GM10266 (cell line): ENCODE measurements at regions not wholly inside any gene's neighbourhood (a gene's known extent, or its start where the extent isn't known, plus 50 kb on each side); places are given as distances from the start of the nearest gene placed in this dataset.

ENCODE experiments used
- DNase-seq: peaks from one replicate; pipeline ENCODE4 v3.0.0; 2012; ENCODE audit errors: extremely low spot score
- CTCF ChIP-seq: IDR thresholded peaks from 2 replicates; pipeline ENCODE4 v1.5.1; 2012; ENCODE audit warnings: mild to moderate bottlenecking, low read depth; ENCODE audit not compliant: control insufficient read depth, insufficient read depth; ENCODE audit errors: missing control alignments

- TF ChIP-seq CTCF = no peak
- DNase-seq = no peak
These were observed 402.4 kb upstream of the ZP4 start for GRCh38 chr1:238293075-238293474.

DNA sequence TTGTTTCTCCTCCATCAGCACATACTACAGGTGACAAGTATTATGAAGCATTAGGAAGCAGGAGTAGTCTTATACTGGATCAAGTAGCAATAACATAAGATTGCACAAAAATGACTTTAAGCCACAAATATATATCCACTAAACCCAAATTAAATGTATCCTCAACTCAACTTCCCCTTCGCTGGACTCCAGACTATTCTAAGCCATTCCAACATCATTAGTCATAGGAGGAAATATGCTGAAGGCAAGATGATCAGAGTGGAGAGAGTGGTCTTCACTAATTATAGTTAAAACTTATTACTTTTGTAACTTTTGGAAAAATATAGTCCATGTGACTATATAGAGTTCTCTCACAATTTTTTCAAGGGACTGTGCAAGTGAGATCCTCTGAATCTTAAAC, 390.7 kb upstream of the ZP4 start:
- TF ChIP-seq CTCF = no peak

GRCh38 chr1:238279694-238280380, 389.1 kb upstream of the ZP4 start:
- no peak for DNase-seq
- no peak for TF ChIP-seq CTCF

More for the DNA sequence above, 390.7 kb upstream of the ZP4 start:
- no peak for DNase-seq

DNA sequence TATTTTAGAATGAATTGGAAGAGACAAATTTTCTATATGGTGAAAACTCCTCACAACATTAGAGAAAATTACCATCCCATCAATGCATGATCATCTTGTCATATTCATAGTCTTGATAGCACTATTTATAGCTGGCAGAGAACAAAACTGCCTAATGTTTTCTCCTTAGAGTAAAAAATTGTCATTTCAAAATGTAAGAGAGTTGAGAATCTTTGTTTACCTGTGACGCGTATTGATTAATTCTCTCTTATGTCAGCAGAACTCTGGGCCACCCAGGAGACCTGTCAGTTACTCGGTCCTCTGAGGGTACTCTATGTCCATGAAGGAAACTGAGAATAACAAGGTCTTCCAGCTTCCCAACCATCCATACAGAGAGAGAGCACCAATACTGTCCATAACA, 381.4 kb upstream of the ZP4 start:
- no peak for DNase-seq
- TF ChIP-seq CTCF = no peak

DNA sequence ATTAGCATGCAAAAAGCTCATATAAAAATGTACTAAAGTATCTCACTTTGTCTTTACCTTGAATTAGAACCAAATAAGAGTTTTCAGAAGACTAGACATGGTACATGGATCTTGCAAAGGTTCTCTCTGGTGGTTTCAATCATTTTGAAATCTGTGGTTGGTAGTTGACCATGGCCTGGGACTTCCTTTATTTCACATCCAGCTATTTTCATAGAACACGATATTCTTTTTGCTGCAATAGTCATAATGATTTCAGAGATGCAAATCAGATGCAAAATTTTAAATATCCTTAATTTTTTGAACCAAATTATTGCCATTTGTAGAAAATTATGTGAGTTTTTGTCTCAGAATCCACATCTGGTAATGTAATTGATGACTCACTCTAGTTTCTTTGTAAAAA, 375.1 kb upstream of the ZP4 start:
- TF ChIP-seq CTCF = no peak
- DNase-seq = no peak

DNA sequence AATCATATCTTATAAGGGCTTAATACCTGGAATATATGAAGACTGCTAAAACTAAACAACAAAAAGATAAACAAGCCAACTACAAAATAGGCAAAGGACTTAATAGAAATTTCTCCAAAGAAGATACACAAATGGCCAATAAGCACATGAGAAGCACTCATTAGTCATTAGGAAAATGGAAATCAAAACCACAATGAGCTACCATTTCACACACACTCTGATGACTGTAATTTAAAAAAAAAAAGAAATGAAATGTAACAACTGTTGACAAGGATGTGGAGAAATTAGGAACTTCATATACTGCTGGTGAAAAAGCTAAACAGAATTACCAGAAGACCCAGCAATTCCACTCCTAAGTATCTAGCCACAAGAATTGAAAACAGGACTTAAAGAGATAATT, 374.2 kb upstream of the ZP4 start:
- no peak for TF ChIP-seq CTCF
- DNase-seq = no peak

DNA sequence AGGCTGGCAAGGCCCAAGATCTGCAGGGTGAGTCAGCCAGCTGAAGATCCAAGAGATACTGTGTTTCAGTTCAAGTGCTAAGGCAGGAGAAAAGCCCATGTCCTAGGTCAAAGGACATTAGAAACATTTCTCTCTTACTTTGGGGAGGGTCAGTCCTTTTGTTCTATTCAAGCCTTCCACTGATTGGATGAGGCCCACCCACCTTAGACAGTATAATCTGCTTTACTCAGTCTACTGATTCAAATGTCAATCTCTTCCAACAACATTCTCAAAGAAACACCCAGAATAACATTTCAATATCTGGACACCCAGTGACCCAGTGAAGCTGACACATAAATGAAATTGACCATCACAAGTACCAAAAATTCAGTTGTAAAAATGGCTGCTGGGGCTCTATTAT, 367.8 kb upstream of the ZP4 start:
- TF ChIP-seq CTCF = no peak
- DNase-seq = no peak
